Tibial nerve (tissue), 4 donors: ENCODE measurements at regions not wholly inside any gene's neighbourhood (a gene's known extent, or its start where the extent isn't known, plus 50 kb on each side); places are given as distances from the start of the nearest gene placed in this dataset.

Source experiments
- DNase-seq, 2 donors: peaks; one replicate each; pipeline ENCODE4 v3.0.0-alpha.2; 2019; ENCODE audit warnings: low spot score in 2 of 2
- H3K27ac ChIP-seq, 4 donors: fragments of 200-600 bp; sonication (generic) in 3 of 4; one replicate each; pipeline ENCODE4 v1.5.1; 2017 to 2019; ENCODE audit warnings: mild to moderate bottlenecking in 1 of 4
- H3K27me3 ChIP-seq, 2 donors: fragments of 200-600 bp; sonication (generic) in 1 of 2; one replicate each; pipeline versions ENCODE4 v1.5.1 to v1.6.0; 2017 to 2019
- H3K36me3 ChIP-seq, 3 donors: fragments of 200-600 bp; sonication (generic); one replicate each; pipeline ENCODE4 v1.5.1; 2018 to 2019
- H3K4me1 ChIP-seq, 4 donors: fragments of 200-600 bp; sonication (generic) in 3 of 4; one replicate each; pipeline ENCODE4 v1.5.1; 2017 to 2019
- H3K4me3 ChIP-seq, 4 donors: fragments of 200-600 bp; sonication (generic) in 3 of 4; one replicate each; pipeline ENCODE4 v1.5.1; 2017 to 2019; ENCODE audit warnings: mild to moderate bottlenecking in 1 of 4, moderate library complexity in 1 of 4
- H3K9me3 ChIP-seq, 4 donors: fragments of 200-600 bp; sonication (generic) in 3 of 4; one replicate each; pipeline ENCODE4 v1.5.1; 2017 to 2019
- CTCF ChIP-seq, 5 experiments: fragments of 200-600 bp in 3 of 5; fragments of 450-650 bp in 2 of 5; sonication (generic) in 3 of 5; IDR thresholded peaks; one replicate each; pipeline ENCODE4 v1.5.1; 2016 to 2019; ENCODE audit warnings: antibody characterized with exemption in 5 of 5, mild to moderate bottlenecking in 3 of 5, moderate library complexity in 2 of 5
- EP300 ChIP-seq, 2 donors: sonication (generic); formaldehyde crosslinking; IDR thresholded peaks; one replicate each; pipeline ENCODE4 v1.6.1; 2017; ENCODE audit warnings: antibody characterized with exemption in 2 of 2, mild to moderate bottlenecking in 1 of 2
- POLR2A ChIP-seq, 2 donors: fragments of 450-650 bp; IDR thresholded peaks; one replicate each; pipeline ENCODE4 v1.6.1; 2017; ENCODE audit warnings: antibody characterized with exemption in 2 of 2, mild to moderate bottlenecking in 2 of 2, moderate library complexity in 2 of 2
- WGBS, 2 donors: methylation state at CpG; one replicate each; pipeline ENCODE4 v1.1.5; 2018; 5-methylcytosine and 5-hydroxymethylcytosine counted together

GRCh38 chr16:26214581-26215174, 522.9 kb downstream of the HS3ST4 start:
- Histone ChIP-seq H3K36me3 (no peaks in the 10 kb centered on the region), H3K27me3 (no peaks in the 10 kb centered on the region), H3K9me3 (no peaks in the 10 kb centered on the region), H3K27ac (no peak overlapping the region), H3K4me3 (no peak overlapping the region), H3K4me1 (no peaks in the 10 kb centered on the region)
- DNase-seq: no peak
- TF ChIP-seq EP300 (IDR thresholded peaks at IDR 0.05) (no peak), CTCF (IDR thresholded peaks at IDR 0.05) (no peak), POLR2A (IDR thresholded peaks at IDR 0.05) (no peak)
- WGBS, 2 donors: 49 to 53% methylated on average over 9 of the region's 9 CpGs

GRCh38 chr16:26220894-26221293, 529.1 kb downstream of the HS3ST4 start:
- no peak overlapping the region for H3K27ac ChIP-seq
- H3K4me3 ChIP-seq: no peak overlapping the region
- TF ChIP-seq EP300 (IDR thresholded peaks at IDR 0.05) (no peak), CTCF (IDR thresholded peaks at IDR 0.05) (no peak), POLR2A (IDR thresholded peaks at IDR 0.05) (no peak)
- no peaks in the 10 kb centered on the region for H3K4me1 ChIP-seq
- no peaks in the 10 kb centered on the region for H3K9me3 ChIP-seq
- no peaks in the 10 kb centered on the region for H3K36me3 ChIP-seq
- no peaks in the 10 kb centered on the region for H3K27me3 ChIP-seq
- no peak for DNase-seq

- H3K9me3 ChIP-seq: no peaks in the 10 kb centered on the region
- H3K27ac ChIP-seq: no peak overlapping the region
- no peaks in the 10 kb centered on the region for H3K4me1 ChIP-seq
- no peaks in the 10 kb centered on the region for H3K27me3 ChIP-seq
- H3K4me3 ChIP-seq: no peak overlapping the region
- TF ChIP-seq CTCF (IDR thresholded peaks at IDR 0.05) (no peak), EP300 (IDR thresholded peaks at IDR 0.05) (no peak), POLR2A (IDR thresholded peaks at IDR 0.05) (no peak)
- no peaks in the 10 kb centered on the region for H3K36me3 ChIP-seq
- DNase-seq: no peak
- WGBS, 2 donors: 95 to 96% methylated on average over 2 of the region's 2 CpGs
Observed at GRCh38 chr16:26231647-26232046, 539.9 kb downstream of the HS3ST4 start.

- TF ChIP-seq EP300 (IDR thresholded peaks at IDR 0.05): no peak
- no peak for TF ChIP-seq CTCF (IDR thresholded peaks at IDR 0.05)
- no peak for TF ChIP-seq POLR2A (IDR thresholded peaks at IDR 0.05)
- Histone ChIP-seq H3K27me3 (no peaks in the 10 kb centered on the region), H3K36me3 (no peaks in the 10 kb centered on the region), H3K4me3 (no peak overlapping the region), H3K27ac (no peak overlapping the region), H3K4me1 (no peaks in the 10 kb centered on the region), H3K9me3 (peaks cover 0 to 9% (median 0%) of the 10 kb centered on the region in 4 donors)
- WGBS, 2 donors: 91 to 96% methylated on average over 6 of the region's 6 CpGs
- DNase-seq: no peak
Observed at GRCh38 chr16:26240807-26241206, 549.0 kb downstream of the HS3ST4 start.

GRCh38 chr16:26247063-26247462, 555.3 kb downstream of the HS3ST4 start:
- H3K27ac ChIP-seq: no peak overlapping the region
- 64 to 65% methylated on average over 1 of the region's 1 CpG for WGBS, 2 donors
- H3K9me3 ChIP-seq: peaks cover 0 to 9% (median 0%) of the 10 kb centered on the region in 4 donors
- no peak overlapping the region for H3K4me3 ChIP-seq
- H3K27me3 ChIP-seq: no peaks in the 10 kb centered on the region
- no peaks in the 10 kb centered on the region for H3K4me1 ChIP-seq
- TF ChIP-seq CTCF (IDR thresholded peaks at IDR 0.05) (no peak), EP300 (IDR thresholded peaks at IDR 0.05) (no peak), POLR2A (IDR thresholded peaks at IDR 0.05) (no peak)
- no peaks in the 10 kb centered on the region for H3K36me3 ChIP-seq
- DNase-seq: no peak
